Activated CD4-positive, alpha-beta memory T cell treated with anti-CD3 and anti-CD28 coated beads, Interleukin-2, amount 10 ng/mL, durations not matched to agents 7 days and 5 days (primary cell): ENCODE measurements at regions not wholly inside any gene's neighbourhood (a gene's known extent, or its start where the extent isn't known, plus 50 kb on each side); places are given as distances from the start of the nearest gene placed in this dataset.

Source experiments
- CTCF ChIA-PET: fragments of 350-600 bp; sonication (Branson Sonifier 250); formaldehyde crosslinking; loops from one replicate; lab custom pipeline; 2021; ENCODE audit warnings: antibody characterized with exemption, inconsistent platforms; lab: Charles Lee
- POLR2A ChIA-PET: fragments of 350-600 bp; sonication (Branson Sonifier 250); formaldehyde crosslinking; loops from one replicate; lab custom pipeline; 2021; ENCODE audit warnings: antibody characterized with exemption; lab: Charles Lee
- DNase-seq: peaks from one replicate; pipeline ENCODE4 v3.0.0-alpha.2; 2020
- H3K27ac Mint-ChIP-seq: one replicate; pipeline ENCODE4 v1.8.0; 2021; ENCODE audit warnings: mild to moderate bottlenecking, mixed read lengths
- H3K27me3 Mint-ChIP-seq: one replicate; pipeline ENCODE4 v1.8.0; 2021; ENCODE audit warnings: mixed read lengths
- H3K36me3 Mint-ChIP-seq: one replicate; pipeline ENCODE4 v1.8.0; 2021; ENCODE audit warnings: low read depth, mixed read lengths
- H3K4me1 Mint-ChIP-seq: one replicate; pipeline ENCODE4 v1.8.0; 2021; ENCODE audit warnings: mixed read lengths
- H3K4me3 Mint-ChIP-seq: one replicate; pipeline ENCODE4 v1.8.0; 2021; ENCODE audit warnings: mild to moderate bottlenecking, mixed read lengths
- H3K9me3 Mint-ChIP-seq: one replicate; pipeline ENCODE4 v1.8.0; 2021; ENCODE audit warnings: mixed read lengths

DNA sequence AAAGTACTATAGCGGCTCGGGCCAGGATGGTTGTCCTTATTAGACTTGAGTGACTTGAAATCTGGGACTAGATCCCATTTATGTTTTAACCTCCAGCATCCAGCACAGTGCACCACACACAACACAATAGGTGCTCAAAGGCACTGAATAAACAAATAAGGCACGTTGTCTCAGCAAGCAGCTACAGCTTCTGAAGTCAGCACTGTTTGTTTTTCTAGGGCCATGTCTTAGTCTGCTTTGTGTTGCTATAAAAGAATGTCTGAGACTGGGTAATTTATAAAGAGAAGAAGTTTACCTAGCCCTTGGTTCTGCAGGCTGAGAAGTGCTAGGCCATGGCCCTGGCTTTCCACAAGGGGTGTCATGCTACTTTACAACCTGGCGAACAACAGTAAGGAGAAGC, 102.1 kb upstream of the LNX1 start:
- no peaks in the 10 kb centered on the region for H3K4me1 Mint-ChIP-seq
- ChIA-PET CTCF (interaction anchor here (0.7 kb wide), 1 partner anchor 539 kb away, joined by 5 read pairs; no protein-coding TSS in a partner anchor), POLR2A (no interaction called here)

DNA sequence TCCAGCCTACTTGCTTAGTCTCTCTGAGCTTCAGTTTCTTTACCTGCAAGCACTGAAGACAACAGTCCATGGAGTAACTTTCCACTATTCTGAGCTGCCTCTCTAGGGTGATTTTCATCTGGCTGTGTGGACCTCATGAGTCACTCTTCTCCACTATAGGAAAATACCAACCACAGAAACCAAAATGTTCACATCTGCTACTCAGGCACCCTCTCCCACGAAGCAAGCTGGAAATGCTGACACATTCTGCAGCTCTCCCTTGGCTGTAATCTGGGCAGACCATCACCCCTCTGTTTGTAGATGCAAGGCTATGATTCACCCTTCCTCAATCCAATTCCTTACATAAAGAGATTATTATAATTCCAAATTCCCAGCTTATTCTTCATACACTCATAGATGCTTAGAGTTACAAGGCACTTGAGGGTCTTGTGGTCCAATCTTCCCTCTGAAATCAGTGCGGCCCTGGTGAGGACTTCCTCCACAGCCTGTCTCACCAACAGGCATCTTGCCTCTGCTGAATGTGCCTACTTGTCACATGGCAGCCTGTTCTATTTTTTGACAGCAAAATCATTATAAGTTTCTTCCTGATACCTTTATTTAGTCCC, 97.0 kb upstream of the LNX1 start:
- Mint-ChIP-seq H3K9me3 (no peaks in the 10 kb centered on the region), H3K4me3 (no peak overlapping the region), H3K27ac (no peak overlapping the region), H3K27me3 (peaks cover 3% of the 10 kb centered on the region), H3K4me1 (no peaks in the 10 kb centered on the region), H3K36me3 (no peaks in the 10 kb centered on the region)
- no peak for DNase-seq
- POLR2A ChIA-PET, result no interaction called here
- CTCF ChIA-PET, result no interaction called here

More for the DNA sequence above, 102.1 kb upstream of the LNX1 start:
- Mint-ChIP-seq H3K4me3 (no peak overlapping the region), H3K27ac (no peak overlapping the region), H3K9me3 (no peaks in the 10 kb centered on the region), H3K27me3 (peaks cover 3% of the 10 kb centered on the region), H3K36me3 (no peaks in the 10 kb centered on the region)
- DNase-seq, result no peak

DNA sequence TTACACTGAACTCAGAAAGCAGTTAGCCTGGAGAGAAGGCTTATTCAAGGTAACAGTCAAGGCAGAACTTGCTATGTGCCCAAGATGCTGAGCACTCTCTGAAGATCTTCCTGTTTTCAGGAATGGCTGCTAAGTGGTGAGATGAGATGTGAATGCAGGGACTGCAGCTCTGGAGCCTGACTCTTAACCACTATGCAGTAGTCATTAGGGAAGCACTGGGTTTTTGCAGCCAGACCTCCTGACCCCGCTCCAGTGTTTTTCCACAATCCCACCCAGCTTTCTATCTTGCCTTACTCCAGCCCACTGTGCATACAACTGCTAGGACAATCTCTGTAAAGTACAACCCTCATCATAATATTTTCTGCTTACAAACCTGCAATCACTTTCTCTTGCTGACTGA, 95.2 kb upstream of the LNX1 start:
- no peaks in the 10 kb centered on the region for H3K36me3 Mint-ChIP-seq
- H3K27ac Mint-ChIP-seq, result no peak overlapping the region
- POLR2A ChIA-PET, result no interaction called here
- H3K27me3 Mint-ChIP-seq, result peaks cover 7% of the 10 kb centered on the region
- H3K4me3 Mint-ChIP-seq, result no peak overlapping the region
- no peak for DNase-seq
- H3K9me3 Mint-ChIP-seq, result no peaks in the 10 kb centered on the region
- no peaks in the 10 kb centered on the region for H3K4me1 Mint-ChIP-seq
- CTCF ChIA-PET, result no interaction called here

DNA sequence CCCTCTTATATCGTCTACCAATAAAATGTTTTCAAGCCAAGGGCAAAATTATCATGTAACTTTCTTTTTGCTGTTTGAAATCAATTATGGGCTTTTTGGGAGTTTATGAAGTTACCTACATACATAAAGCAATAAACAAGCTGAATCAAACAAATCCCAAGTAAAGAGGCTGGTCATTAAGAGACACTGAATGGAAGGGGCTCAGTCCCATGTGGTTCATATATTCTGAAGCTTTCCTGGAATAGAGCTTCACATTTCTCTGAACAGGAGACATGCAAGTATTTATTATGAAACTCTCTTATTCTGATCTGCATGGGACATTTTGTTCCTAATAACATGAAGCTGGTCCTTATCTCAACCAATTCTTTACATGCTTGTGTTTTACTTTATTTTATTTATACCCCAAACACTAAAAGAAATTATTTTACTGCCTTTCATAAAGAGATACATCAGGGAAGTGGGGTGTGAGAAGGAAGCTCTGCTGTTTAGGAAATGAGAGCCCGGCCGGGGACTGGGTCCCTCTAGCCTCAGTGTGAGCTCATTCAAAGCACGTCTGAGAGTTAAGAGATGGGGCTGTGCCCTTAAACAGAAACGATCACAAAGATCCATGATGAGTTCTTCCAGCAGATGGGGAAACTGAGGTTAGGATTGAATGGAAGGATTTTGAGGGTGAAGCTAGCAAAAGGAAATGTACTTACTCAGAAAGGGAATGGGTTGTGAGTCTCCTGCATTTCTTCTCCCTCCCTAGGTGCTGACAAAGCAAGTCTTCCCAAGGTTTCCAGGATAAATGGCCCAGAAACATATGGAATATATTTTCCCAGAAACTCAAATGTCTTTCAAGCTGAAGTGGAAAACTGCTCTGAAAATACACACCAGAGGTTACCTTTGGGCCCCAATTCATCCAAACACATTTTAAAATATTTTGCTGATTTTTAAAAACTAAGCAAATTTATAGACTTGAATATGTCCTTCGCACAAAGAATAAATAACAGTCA, 93.1 kb upstream of the LNX1 start:
- CTCF ChIA-PET, result no interaction called here
- Mint-ChIP-seq H3K4me3 (no peak overlapping the region), H3K27me3 (peaks cover 5% of the 10 kb centered on the region), H3K27ac (no peak overlapping the region), H3K36me3 (no peaks in the 10 kb centered on the region), H3K9me3 (no peaks in the 10 kb centered on the region), H3K4me1 (no peaks in the 10 kb centered on the region)
- DNase-seq, result no peak
- POLR2A ChIA-PET, result no interaction called here

DNA sequence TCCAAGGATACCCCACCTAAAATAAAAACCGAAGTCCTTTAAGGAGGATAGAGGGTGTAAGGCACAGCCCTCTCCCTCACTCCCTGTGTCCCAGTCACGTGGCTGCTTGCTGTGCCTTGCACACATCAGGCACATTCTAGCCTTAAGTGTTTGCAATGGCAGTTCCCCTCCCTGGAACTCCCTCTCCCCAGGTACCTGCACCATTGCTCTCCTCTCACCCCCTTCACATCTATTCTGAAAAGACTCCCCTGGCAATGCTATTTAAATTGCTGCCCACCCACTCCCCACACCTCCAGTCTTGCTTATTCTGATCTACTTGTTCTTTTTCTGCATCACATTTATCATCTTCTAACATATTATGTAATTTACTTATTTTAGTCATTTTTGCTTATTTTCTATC, 91.6 kb upstream of the LNX1 start:
- Mint-ChIP-seq H3K27ac (no peak overlapping the region), H3K4me3 (no peak overlapping the region), H3K9me3 (no peaks in the 10 kb centered on the region), H3K27me3 (peaks cover 3% of the 10 kb centered on the region), H3K4me1 (no peaks in the 10 kb centered on the region), H3K36me3 (no peaks in the 10 kb centered on the region)
- no peak for DNase-seq
- ChIA-PET POLR2A (no interaction called here), CTCF (no interaction called here)

DNA sequence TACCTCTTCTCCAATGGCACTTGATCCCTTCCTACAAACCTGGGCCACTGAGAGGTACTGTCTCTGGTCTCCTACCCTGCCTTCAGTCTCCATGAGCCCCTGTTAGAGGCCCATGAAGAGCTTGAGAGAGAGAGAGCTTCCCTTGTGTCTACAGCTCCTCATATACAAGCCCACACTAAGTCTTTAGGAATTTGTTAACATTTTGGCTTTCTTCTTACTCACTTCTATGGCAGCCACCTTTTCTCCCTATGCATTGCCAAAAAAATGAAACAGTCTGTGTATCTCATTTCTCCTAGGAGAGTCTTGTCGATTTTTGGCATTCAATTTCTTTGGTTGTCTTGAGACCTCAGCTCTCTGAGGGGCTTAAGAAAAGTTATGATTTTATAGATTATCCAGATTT, 90.9 kb upstream of the LNX1 start:
- Mint-ChIP-seq H3K27ac (no peak overlapping the region), H3K4me1 (no peaks in the 10 kb centered on the region), H3K36me3 (no peaks in the 10 kb centered on the region), H3K4me3 (no peak overlapping the region), H3K9me3 (no peaks in the 10 kb centered on the region), H3K27me3 (peaks cover 3% of the 10 kb centered on the region)
- CTCF ChIA-PET, result no interaction called here
- no peak for DNase-seq
- POLR2A ChIA-PET, result no interaction called here

DNA sequence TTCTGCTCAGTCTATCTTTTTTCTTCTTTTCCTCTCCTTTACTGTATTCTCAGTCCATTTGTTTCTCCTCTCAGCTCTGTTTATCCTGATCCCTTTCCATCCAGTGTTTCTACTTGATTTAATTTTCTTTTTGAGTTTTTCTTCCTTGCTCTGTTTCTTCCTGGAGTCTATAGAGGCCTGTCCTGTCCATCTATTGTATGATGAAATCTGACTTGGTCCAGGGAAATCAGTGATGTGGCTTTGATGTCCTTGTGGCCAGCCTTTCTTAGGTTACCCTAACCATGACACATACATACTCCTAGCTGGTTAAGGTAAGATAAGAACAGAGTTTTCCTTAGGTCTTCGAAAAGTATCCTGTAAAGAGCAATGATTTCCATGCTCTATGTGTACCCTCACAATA, 89.3 kb upstream of the LNX1 start:
- POLR2A ChIA-PET, result no interaction called here
- no peak overlapping the region for H3K4me3 Mint-ChIP-seq
- no peaks in the 10 kb centered on the region for H3K4me1 Mint-ChIP-seq
- CTCF ChIA-PET, result no interaction called here
- no peaks in the 10 kb centered on the region for H3K9me3 Mint-ChIP-seq
- H3K27me3 Mint-ChIP-seq, result peaks cover 6% of the 10 kb centered on the region
- no peak for DNase-seq
- no peak overlapping the region for H3K27ac Mint-ChIP-seq
- no peaks in the 10 kb centered on the region for H3K36me3 Mint-ChIP-seq

DNA sequence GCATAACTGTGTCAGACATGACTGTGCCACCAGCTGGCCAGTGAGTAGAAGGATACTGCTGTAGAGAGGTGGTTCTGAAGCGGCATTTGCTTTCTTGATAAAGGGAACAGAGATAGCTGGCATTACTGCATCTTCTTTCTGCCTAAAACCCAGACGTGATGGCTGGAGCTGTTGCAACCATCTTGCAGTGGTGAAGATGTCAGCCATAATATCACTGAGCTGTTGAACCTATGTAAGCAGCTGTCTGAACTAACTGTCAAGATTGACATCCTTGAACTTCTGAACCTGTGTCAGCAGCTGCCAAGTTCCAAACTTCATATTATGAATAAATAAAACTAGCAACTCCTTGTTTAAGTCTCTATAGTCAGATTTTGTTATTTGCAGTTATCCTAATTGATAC, 88.9 kb upstream of the LNX1 start:
- no peaks in the 10 kb centered on the region for H3K4me1 Mint-ChIP-seq
- CTCF ChIA-PET, result no interaction called here
- POLR2A ChIA-PET, result no interaction called here
- H3K4me3 Mint-ChIP-seq, result no peak overlapping the region
- H3K27me3 Mint-ChIP-seq, result peaks cover 6% of the 10 kb centered on the region
- no peak overlapping the region for H3K27ac Mint-ChIP-seq
- no peaks in the 10 kb centered on the region for H3K36me3 Mint-ChIP-seq
- no peaks in the 10 kb centered on the region for H3K9me3 Mint-ChIP-seq
- DNase-seq, result no peak

DNA sequence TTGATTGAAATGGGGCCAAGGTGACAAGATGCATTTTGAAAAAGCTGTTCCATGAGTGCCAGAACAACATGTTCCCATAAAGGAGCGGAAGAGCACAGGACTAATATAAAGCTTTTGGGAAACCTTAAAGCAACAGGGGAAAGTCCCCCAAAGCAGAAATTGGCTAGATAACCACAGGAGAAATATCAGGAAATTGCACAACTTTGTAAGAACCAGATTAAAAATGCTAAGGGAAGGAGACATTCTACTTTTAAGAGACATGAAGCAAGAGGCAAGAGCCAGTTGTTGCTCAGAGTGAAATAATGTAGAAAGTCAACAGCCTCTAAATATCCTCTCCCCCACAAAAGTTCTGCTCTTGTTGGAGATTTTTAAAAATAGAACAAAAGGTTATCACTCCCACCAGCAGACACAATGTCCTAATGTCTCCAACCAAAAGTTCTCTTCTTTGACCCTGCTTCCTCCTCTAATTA, 85.2 kb upstream of the LNX1 start:
- Mint-ChIP-seq H3K4me3 (no peak overlapping the region), H3K27ac (no peak overlapping the region), H3K9me3 (no peaks in the 10 kb centered on the region), H3K27me3 (peaks cover 2% of the 10 kb centered on the region), H3K36me3 (no peaks in the 10 kb centered on the region), H3K4me1 (no peaks in the 10 kb centered on the region)
- POLR2A ChIA-PET, result no interaction called here
- no peak for DNase-seq
- CTCF ChIA-PET, result no interaction called here

DNA sequence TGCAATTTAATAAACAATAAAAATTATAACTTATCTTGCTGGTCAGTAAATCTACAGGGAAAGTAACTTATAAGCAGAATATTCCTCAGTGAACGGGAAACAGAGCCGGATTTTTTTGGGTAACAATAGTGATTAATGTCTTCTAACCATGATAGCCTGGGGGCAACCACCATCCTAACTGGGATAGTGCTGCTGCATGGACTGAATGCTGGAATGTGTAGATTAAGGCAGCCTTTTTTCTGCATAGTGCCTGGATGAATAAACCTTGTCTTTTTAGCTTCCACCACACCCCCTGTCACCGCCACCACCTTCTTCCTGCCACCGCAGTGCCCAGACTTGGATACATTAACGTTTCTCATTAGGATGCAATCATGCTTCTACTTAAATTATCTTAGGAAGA, 83.6 kb upstream of the LNX1 start:
- Mint-ChIP-seq H3K9me3 (no peaks in the 10 kb centered on the region), H3K27me3 (peaks cover 2% of the 10 kb centered on the region), H3K4me3 (no peak overlapping the region), H3K27ac (no peak overlapping the region), H3K36me3 (no peaks in the 10 kb centered on the region), H3K4me1 (no peaks in the 10 kb centered on the region)
- DNase-seq, result no peak
- CTCF ChIA-PET, result no interaction called here
- POLR2A ChIA-PET, result no interaction called here

DNA sequence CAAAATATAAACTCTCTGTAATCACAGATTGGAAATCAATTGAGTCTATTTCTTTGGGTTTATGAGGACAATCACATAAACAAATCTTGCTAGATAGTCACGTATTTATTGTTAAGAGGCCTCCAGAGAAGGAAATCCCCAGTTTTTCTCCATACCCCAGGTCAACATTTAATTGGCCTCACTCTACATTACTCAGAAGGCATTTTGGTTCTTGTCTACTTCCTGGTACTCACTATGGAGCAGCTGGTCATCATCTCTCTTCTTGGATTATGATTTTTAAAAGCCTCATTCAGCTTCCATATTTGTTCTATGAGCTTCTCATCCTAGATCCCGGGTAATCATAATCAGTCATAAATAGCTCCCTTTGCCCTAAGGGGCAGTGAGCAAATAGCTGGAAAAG, 81.6 kb upstream of the LNX1 start:
- CTCF ChIA-PET, result interaction anchor here (0.6 kb wide), 1 partner anchor 561 kb away, joined by 3 read pairs; no protein-coding TSS in a partner anchor
- no peak for DNase-seq
- POLR2A ChIA-PET, result no interaction called here
- Mint-ChIP-seq H3K36me3 (no peaks in the 10 kb centered on the region), H3K4me3 (no peak overlapping the region), H3K4me1 (no peaks in the 10 kb centered on the region), H3K9me3 (no peaks in the 10 kb centered on the region), H3K27me3 (peaks cover 2% of the 10 kb centered on the region), H3K27ac (no peak overlapping the region)

DNA sequence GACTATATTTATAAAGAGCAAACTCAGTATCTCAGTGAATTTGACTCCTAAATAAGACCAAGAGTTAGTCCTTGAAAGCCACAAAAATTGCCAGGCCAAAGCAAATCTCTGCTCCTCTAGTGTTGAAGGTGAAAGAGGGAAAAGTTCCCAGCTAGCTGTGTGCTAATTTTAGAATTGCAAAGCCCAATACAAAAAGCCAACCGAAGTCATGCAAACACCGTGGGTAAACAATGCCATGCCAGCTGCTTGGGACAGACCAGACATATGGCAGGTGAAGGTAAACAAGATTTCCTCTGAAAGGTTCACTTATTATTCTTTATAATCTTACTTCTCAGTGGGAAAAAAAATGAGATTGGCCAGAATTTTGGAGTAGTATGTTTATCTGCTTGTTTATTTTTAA, 80.5 kb upstream of the LNX1 start:
- DNase-seq, result no peak

DNA sequence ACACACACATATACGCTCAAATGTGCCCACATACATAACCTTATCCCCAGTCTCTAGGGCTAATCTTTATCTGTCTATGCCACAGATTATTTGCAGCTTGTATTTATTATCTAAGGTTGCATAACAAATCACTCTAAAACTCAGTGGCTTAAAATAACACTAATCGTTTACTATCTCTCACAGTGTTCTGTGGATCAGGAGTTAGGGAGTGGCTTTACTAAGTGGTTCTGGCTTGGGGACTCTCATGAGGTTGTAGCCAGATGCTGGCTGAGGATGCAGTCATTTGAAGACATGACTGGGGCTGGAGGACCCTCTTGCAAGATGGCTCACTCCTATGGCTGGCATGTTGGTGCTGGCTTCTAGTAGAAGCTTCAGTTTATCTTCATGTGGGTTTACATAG, 68.5 kb upstream of the LNX1 start:
- no peak overlapping the region for H3K27ac Mint-ChIP-seq
- DNase-seq, result no peak
- H3K4me3 Mint-ChIP-seq, result no peak overlapping the region
- no peaks in the 10 kb centered on the region for H3K4me1 Mint-ChIP-seq
- H3K9me3 Mint-ChIP-seq, result no peaks in the 10 kb centered on the region
- H3K27me3 Mint-ChIP-seq, result no peaks in the 10 kb centered on the region
- ChIA-PET POLR2A (no interaction called here), CTCF (no interaction called here)
- no peaks in the 10 kb centered on the region for H3K36me3 Mint-ChIP-seq

More for the DNA sequence above, 80.5 kb upstream of the LNX1 start:
- Mint-ChIP-seq H3K4me3 (no peak overlapping the region), H3K27me3 (peaks cover 2% of the 10 kb centered on the region), H3K36me3 (no peaks in the 10 kb centered on the region), H3K9me3 (no peaks in the 10 kb centered on the region), H3K27ac (no peak overlapping the region), H3K4me1 (no peaks in the 10 kb centered on the region)
- ChIA-PET CTCF (no interaction called here), POLR2A (no interaction called here)
